HepG2 (cell line): ENCODE measurements at regions not wholly inside any gene's neighbourhood (a gene's known extent, or its start where the extent isn't known, plus 50 kb on each side); places are given as distances from the start of the nearest gene placed in this dataset.

Experiments used
- BRCA1 ChIP-seq: sonication (generic); formaldehyde crosslinking; IDR thresholded peaks from 2 replicates; pipeline ENCODE4 v1.4.0; 2020; ENCODE audit warnings: missing genetic modification reagents
- ESRRA ChIP-seq: sonication (generic); formaldehyde crosslinking; IDR thresholded peaks from 2 replicates; pipeline ENCODE4 v1.5.1; 2020; ENCODE audit warnings: mild to moderate bottlenecking, low read depth, missing genetic modification reagents
- ETV6 ChIP-seq: sonication (generic); formaldehyde crosslinking; conservative IDR thresholded peaks from 2 replicates; pipeline ENCODE4 v1.4.0; 2020; ENCODE audit warnings: missing genetic modification reagents
- KDM2A ChIP-seq: sonication (generic); formaldehyde crosslinking; IDR thresholded peaks from 2 replicates; pipeline ENCODE4 v1.4.0; 2020; ENCODE audit warnings: low read depth, missing genetic modification reagents, borderline replicate concordance
- LCORL ChIP-seq, 2 experiments: fragments of 450-650 bp in 1 of 2; sonication (generic) in 1 of 2; formaldehyde crosslinking in 1 of 2; IDR thresholded peaks; 2 replicates each; pipeline versions ENCODE4 v1.5.0 to v1.6.1; 2017 to 2020; ENCODE audit warnings: antibody characterized with exemption in 1 of 2, missing genetic modification reagents in 1 of 2
- POLR2A ChIP-seq, 2 experiments: IDR thresholded peaks; 2 replicates each; pipeline ENCODE4 v1.6.1; 2011; ENCODE audit warnings: low read depth in 2 of 2, low read length in 2 of 2, mild to moderate bottlenecking in 1 of 2, moderate library complexity in 1 of 2; ENCODE audit not compliant: insufficient read depth in 1 of 2
- TARDBP ChIP-seq: sonication (generic); formaldehyde crosslinking; IDR thresholded peaks from 2 replicates; pipeline ENCODE4 v1.8.0; 2022; ENCODE audit warnings: mild to moderate bottlenecking, missing genetic modification reagents

- TF ChIP-seq TARDBP (CRISPR knock-in tag): no peak
- TF ChIP-seq POLR2A (IDR thresholded peaks at IDR 0.05; ENCODE audit: insufficient read depth in 1 of 2, low read depth in 2 of 2, low read length in 2 of 2): no peak
- TF ChIP-seq BRCA1: no peak
- no peak for TF ChIP-seq LCORL (IDR thresholded peaks at IDR 0.05)
- TF ChIP-seq LCORL (CRISPR knock-in tag; IDR thresholded peaks at IDR 0.05): no peak
- TF ChIP-seq ESRRA (CRISPR knock-in tag): no peak
- no peak for TF ChIP-seq ETV6
- no peak for TF ChIP-seq KDM2A (CRISPR knock-in tag)
These were observed 484.4 kb downstream of the ATP23 start for GRCh38 chr12:58425481-58426392.
